Memory B cell (primary cell): ENCODE measurements at regions not wholly inside any gene's neighbourhood (a gene's known extent, or its start where the extent isn't known, plus 50 kb on each side); places are given as distances from the start of the nearest gene placed in this dataset.

Source experiments
- ATAC-seq: fragments of 150-1000 bp; cut with Tn5 transposase; 2 replicates; pipeline ENCODE4 v1.10.0; 2021; ENCODE audit warnings: low read depth, mild to moderate bottlenecking, moderate library complexity
- DNase-seq, 2 donors: peaks; one replicate each; pipeline ENCODE4 v3.0.0; 2022; ENCODE audit warnings: low spot score in 2 of 2
- H3K27ac Mint-ChIP-seq: one replicate; pipeline ENCODE4 v1.8.0; 2022; ENCODE audit warnings: mild to moderate bottlenecking, moderate library complexity, mixed read lengths
- H3K27me3 Mint-ChIP-seq: one replicate; pipeline ENCODE4 v1.8.0; 2022; ENCODE audit warnings: mixed read lengths
- H3K36me3 Mint-ChIP-seq: one replicate; pipeline ENCODE4 v1.8.0; 2022; ENCODE audit warnings: mild to moderate bottlenecking, mixed read lengths
- H3K4me1 Mint-ChIP-seq: one replicate; pipeline ENCODE4 v1.8.0; 2022; ENCODE audit warnings: mixed read lengths
- H3K4me3 Mint-ChIP-seq: one replicate; pipeline ENCODE4 v1.8.0; 2022; ENCODE audit warnings: mild to moderate bottlenecking, moderate library complexity, mixed read lengths
- H3K9me3 Mint-ChIP-seq: one replicate; pipeline ENCODE4 v1.8.0; 2022; ENCODE audit warnings: mixed read lengths

DNA sequence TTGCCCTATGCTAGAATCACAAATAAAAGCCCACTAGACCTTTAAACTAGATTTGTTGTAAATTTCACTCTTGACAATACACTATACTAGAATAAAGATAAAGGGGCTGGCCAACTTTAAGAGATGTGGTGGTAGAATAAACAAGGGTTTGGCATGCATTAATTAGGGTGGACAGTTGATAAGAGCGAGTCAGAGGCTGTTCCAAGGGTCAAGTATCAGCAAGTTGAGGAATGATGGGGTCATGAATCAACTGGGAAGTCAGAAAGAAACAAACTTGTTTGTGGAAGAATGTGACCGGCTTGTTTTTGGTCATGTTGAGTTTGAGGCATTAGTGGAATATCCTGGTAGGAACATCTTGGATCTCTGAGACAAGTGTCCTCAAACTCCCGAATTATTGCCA lies 398.3 kb upstream of the TNP1 start:
- no peak for DNase-seq
- ATAC-seq, result no peak
- H3K4me3 Mint-ChIP-seq, result no peak overlapping the region
- H3K9me3 Mint-ChIP-seq, result peaks cover 2% of the 10 kb centered on the region
- H3K4me1 Mint-ChIP-seq, result no peaks in the 10 kb centered on the region
- H3K27me3 Mint-ChIP-seq, result peaks cover 8% of the 10 kb centered on the region
- H3K27ac Mint-ChIP-seq, result no peak overlapping the region
- no peaks in the 10 kb centered on the region for H3K36me3 Mint-ChIP-seq

DNA sequence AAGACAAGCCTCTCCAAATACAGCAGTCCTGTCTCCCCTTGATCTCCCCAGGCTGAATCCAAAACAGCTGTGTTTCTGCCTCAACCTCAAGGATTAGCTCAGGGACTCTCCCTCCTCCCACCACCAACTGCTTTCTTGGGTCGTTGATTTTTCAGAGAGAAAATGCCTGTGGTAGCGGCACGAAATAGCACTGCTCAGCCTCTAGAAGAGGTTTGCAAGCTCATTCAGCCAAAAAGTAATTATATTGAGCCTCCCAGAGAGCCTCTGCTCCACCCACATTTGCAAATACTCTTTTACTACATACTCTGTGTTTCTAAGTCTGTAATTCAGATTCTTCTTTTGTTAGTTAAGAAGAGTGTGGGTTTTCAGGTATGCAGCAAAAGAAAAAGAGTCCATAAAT lies 396.4 kb upstream of the TNP1 start:
- peaks cover 2% of the 10 kb centered on the region for H3K9me3 Mint-ChIP-seq
- DNase-seq (no peak), ATAC-seq (no peak)
- H3K4me3 Mint-ChIP-seq, result no peak overlapping the region
- H3K27ac Mint-ChIP-seq, result no peak overlapping the region
- H3K36me3 Mint-ChIP-seq, result no peaks in the 10 kb centered on the region
- H3K4me1 Mint-ChIP-seq, result no peaks in the 10 kb centered on the region
- peaks cover 10% of the 10 kb centered on the region for H3K27me3 Mint-ChIP-seq

GRCh38 chr2:217254111-217254510 lies 394.2 kb upstream of the TNP1 start:
- H3K27me3 Mint-ChIP-seq, result peaks cover 10% of the 10 kb centered on the region
- no peak for DNase-seq
- ATAC-seq, result no peak
- H3K4me1 Mint-ChIP-seq, result no peaks in the 10 kb centered on the region
- H3K27ac Mint-ChIP-seq, result no peak overlapping the region
- no peaks in the 10 kb centered on the region for H3K36me3 Mint-ChIP-seq
- H3K4me3 Mint-ChIP-seq, result no peak overlapping the region
- no peaks in the 10 kb centered on the region for H3K9me3 Mint-ChIP-seq

- Mint-ChIP-seq H3K4me3 (no peak overlapping the region), H3K9me3 (no peaks in the 10 kb centered on the region), H3K4me1 (no peaks in the 10 kb centered on the region), H3K27me3 (peaks cover 10% of the 10 kb centered on the region), H3K27ac (no peak overlapping the region), H3K36me3 (no peaks in the 10 kb centered on the region)
- DNase-seq (no peak), ATAC-seq (no peak)
These were observed 392.3 kb upstream of the TNP1 start for GRCh38 chr2:217252181-217252580.

DNA sequence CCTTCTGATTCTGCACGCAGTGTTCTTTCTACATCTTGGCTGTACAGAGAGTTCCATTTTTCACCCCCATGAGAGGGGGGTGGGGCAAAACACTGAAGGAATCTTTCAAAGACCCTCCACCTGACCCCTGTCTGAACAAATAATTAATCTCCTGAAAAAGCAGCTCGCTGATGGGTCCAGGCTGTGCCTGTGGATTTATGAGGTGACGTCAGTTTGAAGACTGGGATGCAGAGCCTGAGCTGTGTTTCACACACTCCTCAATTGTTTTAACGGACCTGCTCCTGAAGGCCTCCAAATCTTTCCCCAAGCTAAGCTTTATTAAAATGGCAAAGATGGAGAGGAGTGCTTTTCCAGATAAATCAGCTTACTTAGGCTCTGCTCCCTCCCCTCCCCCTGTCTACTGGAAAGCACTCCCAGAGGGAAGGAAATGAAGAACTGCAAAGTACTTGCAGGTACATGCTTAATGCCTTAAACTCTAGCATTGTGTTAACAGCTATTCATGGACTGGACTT lies 390.2 kb upstream of the TNP1 start:
- DNase-seq (no peak), ATAC-seq (no peak)
- no peaks in the 10 kb centered on the region for H3K4me1 Mint-ChIP-seq
- H3K27me3 Mint-ChIP-seq, result peaks cover 15% of the 10 kb centered on the region
- no peak overlapping the region for H3K27ac Mint-ChIP-seq
- no peak overlapping the region for H3K4me3 Mint-ChIP-seq
- no peaks in the 10 kb centered on the region for H3K36me3 Mint-ChIP-seq
- no peaks in the 10 kb centered on the region for H3K9me3 Mint-ChIP-seq

DNA sequence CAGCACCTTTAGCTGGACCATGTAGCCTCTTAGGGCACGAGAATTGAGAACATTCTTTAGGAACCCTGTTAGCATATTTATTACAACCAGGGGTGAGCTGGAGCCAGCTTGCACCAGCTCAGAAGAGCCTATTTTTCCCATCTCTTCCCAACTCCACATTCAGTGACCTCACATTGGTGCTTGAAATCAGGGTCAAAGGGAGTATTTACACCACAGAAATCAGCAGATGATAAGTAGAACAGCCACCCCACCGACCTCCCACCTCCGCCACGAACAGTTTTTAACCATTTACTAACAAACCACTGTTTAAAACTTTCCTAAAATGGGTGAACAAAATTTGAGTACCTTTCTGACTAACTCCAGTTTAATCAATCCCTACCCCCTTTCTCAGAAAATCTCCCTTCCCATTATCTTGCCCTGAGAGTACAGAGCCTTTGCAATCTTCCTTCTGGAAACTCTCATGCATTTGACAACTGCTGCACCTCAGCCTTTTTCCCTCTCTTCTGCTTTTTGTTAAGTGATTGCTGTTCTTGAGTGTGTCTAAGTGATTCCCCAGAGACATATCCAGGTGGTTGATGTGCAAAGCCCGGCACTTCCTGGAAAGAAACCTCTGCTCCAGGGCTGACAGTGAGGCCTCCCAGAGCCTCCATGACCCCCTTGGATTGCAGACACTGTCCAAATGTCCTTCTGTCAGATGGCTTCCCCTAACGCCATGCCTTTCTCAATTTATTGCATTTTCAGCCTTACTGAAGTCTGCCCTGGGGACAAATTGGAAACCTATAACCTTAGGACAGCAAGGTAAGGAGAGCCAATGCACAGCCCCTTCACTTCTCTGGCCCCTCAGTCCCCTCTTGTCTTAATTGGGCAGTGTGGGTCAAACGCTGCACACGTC lies 389.5 kb upstream of the TNP1 start:
- ATAC-seq (no peak), DNase-seq (no peak)
- no peak overlapping the region for H3K27ac Mint-ChIP-seq
- no peaks in the 10 kb centered on the region for H3K36me3 Mint-ChIP-seq
- H3K9me3 Mint-ChIP-seq, result no peaks in the 10 kb centered on the region
- H3K4me1 Mint-ChIP-seq, result no peaks in the 10 kb centered on the region
- no peak overlapping the region for H3K4me3 Mint-ChIP-seq
- peaks cover 16% of the 10 kb centered on the region for H3K27me3 Mint-ChIP-seq

DNA sequence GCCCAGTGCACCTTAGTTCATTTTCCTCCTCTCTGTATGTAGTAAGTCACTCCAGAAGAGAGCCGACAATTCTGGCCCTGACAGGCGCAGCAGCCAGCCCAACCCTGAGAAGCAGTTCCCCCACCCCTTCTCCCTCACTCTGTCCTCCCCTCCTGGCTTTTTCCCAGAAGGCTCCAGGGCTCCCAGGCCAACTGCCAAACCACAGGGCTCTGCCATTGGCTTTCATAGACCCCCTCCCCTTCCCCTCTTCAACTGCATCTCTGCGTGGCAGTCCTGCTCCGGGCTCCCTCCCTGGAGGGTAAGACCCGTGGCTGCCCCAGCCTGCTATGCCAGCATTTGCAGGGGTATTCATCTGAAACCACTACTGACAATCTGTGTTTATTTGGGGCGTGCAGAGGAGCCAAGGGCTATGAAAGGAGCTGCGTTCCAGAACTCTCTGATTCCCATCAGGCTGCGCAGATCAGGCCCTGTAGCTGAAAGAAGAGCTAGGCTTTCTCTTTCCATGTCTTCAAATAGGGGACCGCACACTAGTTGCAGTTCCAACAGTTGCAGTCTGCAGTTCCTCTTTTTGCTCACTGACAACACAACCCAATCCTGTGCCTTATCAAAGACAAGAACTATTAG lies 388.6 kb upstream of the TNP1 start:
- DNase-seq, result no peak
- H3K4me1 Mint-ChIP-seq, result peaks cover 2% of the 10 kb centered on the region
- H3K9me3 Mint-ChIP-seq, result peaks cover 1% of the 10 kb centered on the region
- peak; percentile 72 for ATAC-seq
- no peak overlapping the region for H3K4me3 Mint-ChIP-seq
- H3K27me3 Mint-ChIP-seq, result peaks cover 15% of the 10 kb centered on the region
- no peak overlapping the region for H3K27ac Mint-ChIP-seq
- H3K36me3 Mint-ChIP-seq, result no peaks in the 10 kb centered on the region

DNA sequence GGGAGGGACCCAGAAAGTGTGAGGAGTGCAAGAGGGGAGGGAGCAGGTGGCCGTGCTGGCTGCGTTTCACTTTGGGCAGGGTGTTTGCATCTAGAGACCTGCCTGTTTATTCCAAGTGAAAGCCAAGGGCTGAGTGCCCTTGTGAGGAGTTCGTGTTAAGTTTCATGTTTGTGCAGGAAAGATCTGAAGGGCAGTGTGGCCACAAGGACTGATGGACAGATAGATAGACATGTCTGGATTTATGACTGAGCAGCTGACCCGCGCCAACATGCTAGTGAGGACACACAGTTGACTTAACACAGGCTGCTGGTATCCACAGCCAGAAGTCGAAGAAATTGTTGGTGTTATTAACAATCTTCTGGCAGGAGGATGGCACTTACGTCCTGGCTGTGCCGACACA lies 387.6 kb upstream of the TNP1 start:
- peaks cover 1% of the 10 kb centered on the region for H3K9me3 Mint-ChIP-seq
- peaks cover 2% of the 10 kb centered on the region for H3K4me1 Mint-ChIP-seq
- no peak overlapping the region for H3K4me3 Mint-ChIP-seq
- peaks cover 14% of the 10 kb centered on the region for H3K27me3 Mint-ChIP-seq
- no peaks in the 10 kb centered on the region for H3K36me3 Mint-ChIP-seq
- ATAC-seq (no peak), DNase-seq (no peak)
- no peak overlapping the region for H3K27ac Mint-ChIP-seq

GRCh38 chr2:217246108-217246507 lies 386.2 kb upstream of the TNP1 start:
- H3K4me3 Mint-ChIP-seq, result no peak overlapping the region
- ATAC-seq, result no peak

GRCh38 chr2:217244815-217245214 lies 385.0 kb upstream of the TNP1 start:
- peaks cover 12% of the 10 kb centered on the region for H3K27me3 Mint-ChIP-seq
- peaks cover 2% of the 10 kb centered on the region for H3K4me1 Mint-ChIP-seq
- peaks cover 1% of the 10 kb centered on the region for H3K9me3 Mint-ChIP-seq
- no peak overlapping the region for H3K27ac Mint-ChIP-seq
- ATAC-seq, result no peak
- H3K4me3 Mint-ChIP-seq, result no peak overlapping the region
- DNase-seq, result no peak
- H3K36me3 Mint-ChIP-seq, result no peaks in the 10 kb centered on the region

More at GRCh38 chr2:217246108-217246507, 386.2 kb upstream of the TNP1 start:
- H3K9me3 Mint-ChIP-seq, result peaks cover 1% of the 10 kb centered on the region
- no peak for DNase-seq
- peaks cover 2% of the 10 kb centered on the region for H3K4me1 Mint-ChIP-seq
- H3K36me3 Mint-ChIP-seq, result no peaks in the 10 kb centered on the region
- H3K27me3 Mint-ChIP-seq, result peaks cover 12% of the 10 kb centered on the region
- H3K27ac Mint-ChIP-seq, result no peak overlapping the region

- no peak for DNase-seq
- no peak overlapping the region for H3K4me3 Mint-ChIP-seq
- peaks cover 12% of the 10 kb centered on the region for H3K27me3 Mint-ChIP-seq
- ATAC-seq, result no peak
- H3K36me3 Mint-ChIP-seq, result no peaks in the 10 kb centered on the region
- peaks cover 2% of the 10 kb centered on the region for H3K4me1 Mint-ChIP-seq
- H3K9me3 Mint-ChIP-seq, result peaks cover 1% of the 10 kb centered on the region
- no peak overlapping the region for H3K27ac Mint-ChIP-seq
These were observed 383.1 kb upstream of the TNP1 start for GRCh38 chr2:217242947-217243346.

GRCh38 chr2:217231724-217232123 lies 371.9 kb upstream of the TNP1 start:
- no peak overlapping the region for H3K27ac Mint-ChIP-seq
- H3K9me3 Mint-ChIP-seq, result peaks cover 7% of the 10 kb centered on the region
- peaks cover 16% of the 10 kb centered on the region for H3K27me3 Mint-ChIP-seq
- no peaks in the 10 kb centered on the region for H3K36me3 Mint-ChIP-seq
- no peak for ATAC-seq
- H3K4me1 Mint-ChIP-seq, result no peaks in the 10 kb centered on the region
- no peak for DNase-seq
- no peak overlapping the region for H3K4me3 Mint-ChIP-seq

DNA sequence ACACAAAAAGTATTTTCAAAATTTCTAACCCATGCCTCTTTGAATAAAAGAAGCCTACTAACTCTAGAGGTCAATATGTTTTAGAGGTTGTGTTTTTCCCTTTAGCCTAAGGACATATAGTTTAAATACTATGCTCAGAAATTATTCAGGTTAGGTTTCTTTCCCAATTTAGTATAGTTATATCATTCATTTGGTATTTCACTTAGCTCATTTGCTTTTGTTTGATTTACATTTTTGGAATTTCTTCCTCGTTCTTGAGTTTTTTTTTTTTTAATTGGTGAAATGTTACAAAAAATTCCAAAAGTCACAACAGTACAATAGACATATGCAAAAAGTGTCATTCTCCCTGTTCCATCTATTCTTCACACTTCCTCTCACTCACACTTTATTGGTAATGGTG lies 371.3 kb upstream of the TNP1 start:
- ATAC-seq (no peak), DNase-seq (no peak)
- Mint-ChIP-seq H3K27ac (no peak overlapping the region), H3K4me1 (no peaks in the 10 kb centered on the region), H3K36me3 (no peaks in the 10 kb centered on the region), H3K27me3 (peaks cover 12% of the 10 kb centered on the region), H3K4me3 (no peak overlapping the region), H3K9me3 (peaks cover 2% of the 10 kb centered on the region)

DNA sequence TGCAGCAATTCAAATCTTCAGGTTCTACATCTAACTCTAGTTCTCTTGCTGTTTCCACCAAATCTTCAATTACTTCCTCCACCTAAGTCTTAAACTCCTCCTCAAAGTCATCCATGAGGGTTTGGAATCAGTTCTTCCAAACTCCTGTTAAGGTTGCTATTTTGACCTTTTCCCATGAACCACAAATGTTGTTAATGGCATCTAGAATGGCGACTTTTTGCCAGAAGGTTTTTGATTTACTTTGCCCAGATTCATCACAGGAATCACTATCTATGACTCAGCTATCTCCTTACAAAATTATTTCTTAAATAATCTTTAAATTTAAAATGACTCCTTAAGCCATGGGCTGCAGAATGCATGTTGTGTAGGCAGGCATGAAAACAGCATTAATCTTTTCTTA lies 368.9 kb upstream of the TNP1 start:
- Mint-ChIP-seq H3K36me3 (no peaks in the 10 kb centered on the region), H3K4me3 (no peak overlapping the region), H3K27me3 (peaks cover 10% of the 10 kb centered on the region), H3K9me3 (peaks cover 4% of the 10 kb centered on the region), H3K4me1 (no peaks in the 10 kb centered on the region), H3K27ac (no peak overlapping the region)
- DNase-seq (no peak), ATAC-seq (no peak)
